HEK293 (cell line): ENCODE measurements at regions not wholly inside any gene's neighbourhood (a gene's known extent, or its start where the extent isn't known, plus 50 kb on each side); places are given as distances from the start of the nearest gene placed in this dataset.

Source experiments
- CTCF ChIA-PET: fragments of 350-600 bp; formaldehyde crosslinking; extraction: SDS; loops from one replicate; lab custom pipeline; 2021; ENCODE audit warnings: antibody characterized with exemption; lab: Yijun Ruan, JAX
- POLR2A ChIA-PET: fragments of 300-600 bp; formaldehyde crosslinking; extraction: SDS; loops from one replicate; lab custom pipeline; 2020; ENCODE audit warnings: antibody characterized with exemption, inconsistent platforms; lab: Yijun Ruan, JAX
- H3K27ac ChIP-seq: fragments of 200-500 bp; sonication (Bioruptor generic); 2 replicates; pipeline ENCODE4 v1.5.1; 2014; ENCODE audit warnings: low read depth, low read length, control low read depth, inconsistent platforms; ENCODE audit errors: extremely low read depth
- H3K36me3 ChIP-seq, 2 experiments: fragments of 200-500 bp in 1 of 2; sonication (Bioruptor generic) in 1 of 2; 1 replicate in 1 of 2; 2 replicates in 1 of 2; pipeline ENCODE4 v1.5.1; 2014 to 2017; ENCODE audit warnings: inconsistent platforms in 2 of 2, low read length in 2 of 2; ENCODE audit not compliant: control insufficient read depth in 2 of 2, insufficient read depth in 1 of 2
- H3K4me1 ChIP-seq: fragments of 200-500 bp; sonication (Bioruptor generic); 2 replicates; pipeline ENCODE4 v1.5.1; 2014; ENCODE audit warnings: mild to moderate bottlenecking, low read length, inconsistent platforms; ENCODE audit not compliant: control insufficient read depth, insufficient read depth
- H3K4me3 ChIP-seq: 2 replicates; pipeline ENCODE4 v1.5.1; 2011; ENCODE audit warnings: low read depth, mild to moderate bottlenecking, control low read depth, low read length, moderate library complexity
- H3K9me3 ChIP-seq: fragments of 200-500 bp; sonication (Bioruptor generic); 2 replicates; pipeline ENCODE4 v1.5.1; 2014; ENCODE audit warnings: low read depth, low read length, inconsistent platforms; ENCODE audit not compliant: control insufficient read depth, insufficient read depth
- BCL11B ChIP-seq: fragments of 450-650 bp; formaldehyde crosslinking; IDR thresholded peaks from 2 replicates; pipeline ENCODE4 v1.5.1; 2016; ENCODE audit warnings: low read depth, missing biosample characterization, missing genetic modification characterization
- EGR2 ChIP-seq: fragments of 450-650 bp; formaldehyde crosslinking; IDR thresholded peaks from 2 replicates; pipeline ENCODE4 v1.5.1; 2016; ENCODE audit warnings: low read depth, missing biosample characterization, missing genetic modification characterization
- KLF9 ChIP-seq: fragments of 450-650 bp; formaldehyde crosslinking; IDR thresholded peaks from 2 replicates; pipeline ENCODE4 v1.5.1; 2016; ENCODE audit warnings: missing biosample characterization, missing genetic modification characterization, low read depth
- WT1 ChIP-seq: fragments of 450-650 bp; formaldehyde crosslinking; IDR thresholded peaks from 2 replicates; pipeline ENCODE4 v1.5.1; 2016; ENCODE audit warnings: missing biosample characterization, missing genetic modification characterization
- ZNF138 ChIP-seq: fragments of 450-650 bp; formaldehyde crosslinking; IDR thresholded peaks from 2 replicates; pipeline ENCODE4 v1.5.1; 2016; ENCODE audit warnings: missing biosample characterization, missing genetic modification characterization, borderline replicate concordance
- ZNF174 ChIP-seq: fragments of 450-650 bp; formaldehyde crosslinking; IDR thresholded peaks from 2 replicates; pipeline ENCODE4 v1.5.0; 2017; ENCODE audit warnings: missing biosample characterization, mild to moderate bottlenecking, missing genetic modification characterization
- ZNF175 ChIP-seq: fragments of 450-650 bp; formaldehyde crosslinking; IDR thresholded peaks from 2 replicates; pipeline ENCODE4 v1.5.1; 2016; ENCODE audit warnings: missing biosample characterization, missing genetic modification characterization
- ZNF221 ChIP-seq: fragments of 450-650 bp; formaldehyde crosslinking; IDR thresholded peaks from 2 replicates; pipeline ENCODE4 v1.5.1; 2017; ENCODE audit warnings: missing biosample characterization, missing genetic modification characterization, borderline replicate concordance
- ZNF26 ChIP-seq: fragments of 450-650 bp; formaldehyde crosslinking; IDR thresholded peaks from 2 replicates; pipeline ENCODE4 v1.5.1; 2016; ENCODE audit warnings: missing biosample characterization, missing genetic modification characterization
- ZNF280C ChIP-seq: fragments of 450-650 bp; formaldehyde crosslinking; IDR thresholded peaks from 2 replicates; pipeline ENCODE4 v1.5.1; 2016; ENCODE audit warnings: missing biosample characterization, missing genetic modification characterization
- ZNF530 ChIP-seq: fragments of 450-650 bp; formaldehyde crosslinking; IDR thresholded peaks from 2 replicates; pipeline ENCODE4 v1.5.1; 2016; ENCODE audit warnings: low read depth, missing biosample characterization, missing genetic modification characterization
- ZNF548 ChIP-seq: fragments of 450-650 bp; formaldehyde crosslinking; IDR thresholded peaks from 2 replicates; pipeline ENCODE4 v1.5.1; 2016; ENCODE audit warnings: missing biosample characterization, missing genetic modification characterization
- ZNF624 ChIP-seq: fragments of 450-650 bp; formaldehyde crosslinking; IDR thresholded peaks from 2 replicates; pipeline ENCODE4 v1.5.1; 2017; ENCODE audit warnings: missing biosample characterization, missing genetic modification characterization
- ZNF777 ChIP-seq: fragments of 450-650 bp; formaldehyde crosslinking; IDR thresholded peaks from 2 replicates; pipeline ENCODE4 v1.5.1; 2017; ENCODE audit warnings: missing biosample characterization, missing genetic modification characterization, borderline replicate concordance
- ZXDB ChIP-seq: fragments of 450-650 bp; formaldehyde crosslinking; IDR thresholded peaks from 2 replicates; pipeline ENCODE4 v1.5.1; 2016; ENCODE audit warnings: missing biosample characterization, missing genetic modification characterization
- TF ChIP-seq, protein P1 (sequence below): fragments of 450-650 bp; formaldehyde crosslinking; IDR thresholded peaks from 2 replicates; pipeline ENCODE4 v1.5.1; 2016; ENCODE audit warnings: missing biosample characterization, missing genetic modification characterization
- TF ChIP-seq, protein P2 (sequence below): fragments of 450-650 bp; formaldehyde crosslinking; IDR thresholded peaks from 2 replicates; pipeline ENCODE4 v1.5.1; 2016; ENCODE audit warnings: missing biosample characterization, missing genetic modification characterization

GRCh38 chr20:47974234-47974878 is 189.1 kb upstream of the SULF2 start (continued):
- TF ChIP-seq ZNF548 (tag by site-specific recombination) = no peak
- no peak for TF ChIP-seq ZNF175 (tag by site-specific recombination)
- no peak for TF ChIP-seq ZNF174 (tag by site-specific recombination)
- no peak for TF ChIP-seq WT1 (tag by site-specific recombination)
- TF ChIP-seq ZNF280C (tag by site-specific recombination) = no peak
- no peak for TF ChIP-seq ZNF138 (tag by site-specific recombination)
- TF ChIP-seq ZNF221 (tag by site-specific recombination) = no peak
- no peak for TF ChIP-seq ZNF777 (tag by site-specific recombination)
- TF ChIP-seq, all 188 proteins: peak for 0

DNA sequence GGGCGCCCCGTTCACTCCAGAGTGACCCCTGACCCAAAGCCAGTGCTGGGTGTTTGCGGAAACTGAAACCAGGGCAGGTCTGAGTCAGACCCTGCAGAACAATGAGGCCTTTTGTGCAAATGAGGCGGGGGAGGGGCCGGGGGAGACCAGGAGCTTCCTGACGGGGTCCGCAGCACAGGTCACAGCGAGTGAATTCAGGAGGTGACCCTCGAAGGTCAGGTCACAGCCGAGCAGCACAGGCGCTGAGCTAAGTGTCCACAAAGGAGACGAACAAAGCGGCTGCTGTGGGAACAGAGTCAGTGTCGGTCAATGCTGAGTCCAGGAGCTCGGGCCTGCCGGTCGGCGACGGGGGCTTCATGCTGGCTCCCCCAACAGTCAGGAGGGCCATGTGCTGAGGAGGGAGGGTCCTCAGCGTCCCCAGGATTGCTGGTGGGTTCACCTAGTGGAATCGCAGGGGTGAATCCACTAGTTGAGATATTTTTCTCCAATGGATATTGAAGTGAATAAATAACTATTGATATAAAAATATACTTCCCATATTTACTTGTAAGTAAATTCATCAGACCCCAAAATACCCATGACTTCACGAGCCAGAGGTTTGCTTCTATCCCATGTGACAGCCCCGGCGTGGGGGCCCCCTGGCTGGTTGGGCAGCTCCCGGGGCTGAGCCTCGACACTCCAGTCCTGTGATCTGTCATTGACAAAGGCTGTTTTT is 188.4 kb upstream of the SULF2 start:
- no peaks in the 10 kb centered on the region for H3K9me3 ChIP-seq
- no peaks in the 10 kb centered on the region for H3K36me3 ChIP-seq
- no peaks in the 10 kb centered on the region for H3K4me1 ChIP-seq
- CTCF ChIA-PET = no interaction called here
- no peak for TF ChIP-seq EGR2
- no peak for TF ChIP-seq ZNF624 (tag by site-specific recombination)
- no peak for TF ChIP-seq ZNF26 (tag by site-specific recombination)
- TF ChIP-seq BCL11B (tag by site-specific recombination) = no peak
- TF ChIP-seq ZXDB = no peak
- TF ChIP-seq, protein P1, sequence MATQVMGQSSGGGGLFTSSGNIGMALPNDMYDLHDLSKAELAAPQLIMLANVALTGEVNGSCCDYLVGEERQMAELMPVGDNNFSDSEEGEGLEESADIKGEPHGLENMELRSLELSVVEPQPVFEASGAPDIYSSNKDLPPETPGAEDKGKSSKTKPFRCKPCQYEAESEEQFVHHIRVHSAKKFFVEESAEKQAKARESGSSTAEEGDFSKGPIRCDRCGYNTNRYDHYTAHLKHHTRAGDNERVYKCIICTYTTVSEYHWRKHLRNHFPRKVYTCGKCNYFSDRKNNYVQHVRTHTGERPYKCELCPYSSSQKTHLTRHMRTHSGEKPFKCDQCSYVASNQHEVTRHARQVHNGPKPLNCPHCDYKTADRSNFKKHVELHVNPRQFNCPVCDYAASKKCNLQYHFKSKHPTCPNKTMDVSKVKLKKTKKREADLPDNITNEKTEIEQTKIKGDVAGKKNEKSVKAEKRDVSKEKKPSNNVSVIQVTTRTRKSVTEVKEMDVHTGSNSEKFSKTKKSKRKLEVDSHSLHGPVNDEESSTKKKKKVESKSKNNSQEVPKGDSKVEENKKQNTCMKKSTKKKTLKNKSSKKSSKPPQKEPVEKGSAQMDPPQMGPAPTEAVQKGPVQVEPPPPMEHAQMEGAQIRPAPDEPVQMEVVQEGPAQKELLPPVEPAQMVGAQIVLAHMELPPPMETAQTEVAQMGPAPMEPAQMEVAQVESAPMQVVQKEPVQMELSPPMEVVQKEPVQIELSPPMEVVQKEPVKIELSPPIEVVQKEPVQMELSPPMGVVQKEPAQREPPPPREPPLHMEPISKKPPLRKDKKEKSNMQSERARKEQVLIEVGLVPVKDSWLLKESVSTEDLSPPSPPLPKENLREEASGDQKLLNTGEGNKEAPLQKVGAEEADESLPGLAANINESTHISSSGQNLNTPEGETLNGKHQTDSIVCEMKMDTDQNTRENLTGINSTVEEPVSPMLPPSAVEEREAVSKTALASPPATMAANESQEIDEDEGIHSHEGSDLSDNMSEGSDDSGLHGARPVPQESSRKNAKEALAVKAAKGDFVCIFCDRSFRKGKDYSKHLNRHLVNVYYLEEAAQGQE (tag by site-specific recombination) = no peak
- TF ChIP-seq KLF9 = no peak
- TF ChIP-seq, protein P2, sequence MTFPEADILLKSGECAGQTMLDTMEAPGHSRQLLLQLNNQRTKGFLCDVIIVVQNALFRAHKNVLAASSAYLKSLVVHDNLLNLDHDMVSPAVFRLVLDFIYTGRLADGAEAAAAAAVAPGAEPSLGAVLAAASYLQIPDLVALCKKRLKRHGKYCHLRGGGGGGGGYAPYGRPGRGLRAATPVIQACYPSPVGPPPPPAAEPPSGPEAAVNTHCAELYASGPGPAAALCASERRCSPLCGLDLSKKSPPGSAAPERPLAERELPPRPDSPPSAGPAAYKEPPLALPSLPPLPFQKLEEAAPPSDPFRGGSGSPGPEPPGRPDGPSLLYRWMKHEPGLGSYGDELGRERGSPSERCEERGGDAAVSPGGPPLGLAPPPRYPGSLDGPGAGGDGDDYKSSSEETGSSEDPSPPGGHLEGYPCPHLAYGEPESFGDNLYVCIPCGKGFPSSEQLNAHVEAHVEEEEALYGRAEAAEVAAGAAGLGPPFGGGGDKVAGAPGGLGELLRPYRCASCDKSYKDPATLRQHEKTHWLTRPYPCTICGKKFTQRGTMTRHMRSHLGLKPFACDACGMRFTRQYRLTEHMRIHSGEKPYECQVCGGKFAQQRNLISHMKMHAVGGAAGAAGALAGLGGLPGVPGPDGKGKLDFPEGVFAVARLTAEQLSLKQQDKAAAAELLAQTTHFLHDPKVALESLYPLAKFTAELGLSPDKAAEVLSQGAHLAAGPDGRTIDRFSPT (tag by site-specific recombination) = no peak
- no peak for TF ChIP-seq ZNF530 (tag by site-specific recombination)
- H3K27ac ChIP-seq = no peak overlapping the region
- POLR2A ChIA-PET = no interaction called here
- H3K4me3 ChIP-seq = no peak overlapping the region
